HUDEP-2 (cell line): ENCODE measurements at regions not wholly inside any gene's neighbourhood (a gene's known extent, or its start where the extent isn't known, plus 50 kb on each side); places are given as distances from the start of the nearest gene placed in this dataset.

Source experiments
- DNase-seq, 76 experiments: peaks; one replicate each; lab custom pipeline; 2025; ENCODE audit not compliant: unreplicated experiment in 76 of 76; lab: John Stamatoyannopoulos, UW

GRCh38 chr2:164306872-164307271 is 314.4 kb downstream of the GRB14 start:
- no peak for DNase-seq

DNA sequence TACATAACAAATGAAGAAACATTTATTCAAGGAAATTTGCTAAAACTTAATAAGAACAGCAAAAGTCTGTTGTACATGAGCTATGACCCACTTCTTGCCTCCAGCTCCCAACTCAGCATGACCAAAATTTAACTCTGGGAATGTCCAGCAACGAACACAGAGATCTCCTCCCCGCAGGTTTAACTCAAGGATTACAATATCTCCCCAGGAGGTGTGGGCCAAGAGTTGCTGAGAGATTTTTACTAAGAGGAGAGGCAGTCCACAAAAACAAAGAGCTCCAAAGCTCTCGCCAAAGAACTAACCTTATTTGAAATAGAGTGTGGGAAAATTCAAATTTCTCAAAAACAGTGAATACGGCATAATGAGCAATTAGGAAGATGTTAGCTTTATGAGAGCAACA is 318.5 kb downstream of the GRB14 start:
- DNase-seq: no peak

GRCh38 chr2:164288235-164288634 is 333.0 kb downstream of the GRB14 start:
- no peak for DNase-seq

DNA sequence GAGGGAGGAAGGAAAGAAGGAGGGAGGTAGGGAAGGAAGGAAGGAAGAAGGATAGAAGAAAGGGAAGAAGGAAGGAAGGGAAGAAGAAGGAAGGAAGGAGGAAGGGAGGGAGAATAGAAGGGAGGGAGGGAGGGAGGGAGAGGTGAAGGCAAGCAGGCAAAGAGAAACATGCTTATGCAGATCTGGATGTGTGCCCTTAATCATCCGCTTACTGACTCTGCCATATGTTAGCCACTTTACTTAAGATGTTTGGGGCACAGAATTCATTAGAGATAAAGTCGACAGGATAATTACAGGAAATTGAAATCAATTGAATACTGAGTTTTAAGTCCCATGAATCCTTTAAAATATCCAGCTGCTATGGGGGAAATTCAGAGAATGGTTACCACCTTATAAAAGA is 334.2 kb downstream of the GRB14 start:
- DNase-seq: no peak

DNA sequence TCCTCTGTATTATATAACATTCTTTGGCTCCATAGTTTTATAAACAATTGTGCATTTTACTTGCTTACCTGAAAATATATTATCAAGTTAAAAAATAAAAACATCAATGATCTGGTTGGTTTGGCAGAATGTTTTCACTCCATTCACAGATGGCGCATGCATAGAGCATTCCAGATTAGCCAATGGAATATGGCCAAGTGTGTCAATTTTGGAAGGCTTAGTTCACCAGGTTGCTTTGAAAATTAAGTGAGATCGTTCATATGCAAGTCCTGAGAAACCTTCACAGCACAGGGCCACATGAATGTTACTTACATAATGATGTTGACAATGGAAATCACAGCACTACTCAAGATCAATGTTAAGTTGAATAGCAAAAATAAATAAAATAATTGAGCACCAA is 335.7 kb downstream of the GRB14 start:
- no peak for DNase-seq

DNA sequence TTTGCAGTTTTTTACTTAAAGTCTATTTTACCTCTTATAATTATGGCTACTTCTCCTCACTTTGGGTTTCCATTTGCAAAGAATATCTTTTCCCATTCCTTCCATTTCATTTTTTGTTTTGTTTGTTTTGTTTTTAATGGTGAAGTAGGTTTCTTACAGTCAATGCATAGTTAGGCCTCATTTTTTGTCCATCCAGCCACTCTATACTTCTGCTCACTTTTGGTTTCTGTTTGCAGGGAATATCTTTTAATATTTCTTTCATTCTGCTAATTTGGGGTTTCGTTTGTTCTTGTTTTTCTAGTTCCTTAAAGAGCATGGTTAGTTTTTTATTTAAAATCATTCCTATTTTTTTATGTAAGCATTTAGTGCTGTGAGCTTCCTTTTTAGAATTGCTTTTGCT is 339.4 kb downstream of the GRB14 start:
- no peak for DNase-seq

- no peak for DNase-seq
These were observed 345.6 kb downstream of the GRB14 start for GRCh38 chr2:164275659-164276058.

GRCh38 chr2:164260506-164260905 is 360.8 kb downstream of the GRB14 start:
- no peak for DNase-seq

GRCh38 chr2:164257742-164258141 is 363.5 kb downstream of the GRB14 start:
- DNase-seq: no peak

- DNase-seq: no peak
These were observed 368.6 kb downstream of the GRB14 start for GRCh38 chr2:164252568-164253287.

DNA sequence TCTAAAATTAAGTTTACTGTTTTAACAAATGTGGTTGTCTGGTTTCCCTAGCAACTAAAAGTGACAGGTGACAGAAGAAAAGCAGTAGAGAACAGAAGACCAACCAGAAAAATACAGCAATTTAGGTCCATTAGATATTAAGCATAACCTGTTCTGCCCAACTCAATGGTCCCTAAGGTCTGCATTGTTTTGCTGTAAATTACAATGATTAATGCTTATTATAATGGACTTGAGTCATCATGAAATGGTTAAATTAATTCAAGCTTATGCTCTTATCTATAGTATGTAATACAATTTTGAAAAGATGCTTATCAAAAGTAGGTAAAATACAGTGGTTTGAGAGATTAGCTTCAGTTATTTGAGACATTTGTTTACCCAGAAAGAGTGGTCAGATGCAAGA is 378.0 kb downstream of the GRB14 start:
- DNase-seq: no peak

- no peak for DNase-seq
These were observed 378.9 kb downstream of the GRB14 start for GRCh38 chr2:164242409-164242808.

GRCh38 chr2:164234074-164234473 is 387.2 kb downstream of the GRB14 start:
- DNase-seq: no peak

DNA sequence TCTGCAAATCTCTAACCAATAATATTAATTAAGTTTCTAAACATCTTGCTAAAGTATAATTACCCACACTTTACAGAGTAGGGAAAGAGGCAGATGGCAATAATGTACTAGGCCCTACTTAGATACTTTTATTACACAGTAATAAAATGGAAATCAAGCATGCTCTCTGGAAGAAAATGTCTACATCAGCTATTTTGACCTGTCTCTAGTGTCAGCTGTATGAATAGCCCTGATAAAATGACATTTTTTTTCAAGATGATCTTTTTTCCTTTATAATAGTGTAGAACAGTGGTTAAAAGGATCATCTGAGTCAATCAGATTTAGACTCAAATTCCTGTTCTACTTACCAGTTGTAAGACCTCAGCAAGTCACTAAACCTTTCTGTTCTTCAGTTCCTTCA is 397.3 kb downstream of the GRB14 start:
- no peak for DNase-seq

DNA sequence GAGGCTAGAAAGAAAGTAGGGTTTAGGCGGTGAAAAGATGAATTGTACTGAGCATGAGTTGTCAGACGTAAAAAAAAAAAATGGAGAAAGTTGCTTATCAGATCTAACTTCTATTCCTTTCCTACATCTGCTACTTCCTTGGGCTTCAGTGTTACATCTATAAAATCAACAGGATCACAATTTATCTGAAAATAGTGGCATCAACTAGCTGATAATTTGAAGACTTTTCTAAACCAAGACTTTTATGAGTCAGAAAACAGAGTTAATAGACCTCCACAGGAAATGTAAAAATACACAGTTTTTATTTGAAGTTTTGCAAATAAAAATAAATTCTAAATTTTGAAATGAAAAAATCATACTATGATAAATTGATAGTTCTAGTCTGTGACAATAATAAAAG is 399.8 kb downstream of the GRB14 start:
- DNase-seq: no peak

GRCh38 chr2:164220265-164220664 is 401.0 kb downstream of the GRB14 start:
- no peak for DNase-seq

GRCh38 chr2:164213916-164214315 is 407.4 kb downstream of the GRB14 start:
- no peak for DNase-seq

DNA sequence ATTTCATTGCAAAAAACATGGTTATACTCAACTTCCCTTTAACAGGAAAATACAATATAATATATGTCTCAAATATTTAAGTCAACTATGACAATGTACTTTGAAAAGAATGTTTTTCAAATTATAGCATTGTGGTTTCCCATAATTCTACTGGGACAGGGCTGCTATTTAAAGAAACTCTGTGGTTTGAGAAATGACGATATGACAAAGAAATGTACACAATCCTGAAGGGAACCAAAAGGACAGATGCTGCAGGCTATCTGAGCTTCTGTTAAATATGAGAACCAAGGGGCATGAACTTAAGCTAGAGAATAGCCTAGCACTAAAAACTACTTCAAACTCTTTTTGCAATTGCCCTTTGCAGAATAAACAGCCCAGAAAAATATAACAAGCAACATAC is 415.9 kb downstream of the GRB14 start:
- DNase-seq: no peak

- DNase-seq: no peak
These were observed 418.2 kb downstream of the GRB14 start for GRCh38 chr2:164203131-164203530.

DNA sequence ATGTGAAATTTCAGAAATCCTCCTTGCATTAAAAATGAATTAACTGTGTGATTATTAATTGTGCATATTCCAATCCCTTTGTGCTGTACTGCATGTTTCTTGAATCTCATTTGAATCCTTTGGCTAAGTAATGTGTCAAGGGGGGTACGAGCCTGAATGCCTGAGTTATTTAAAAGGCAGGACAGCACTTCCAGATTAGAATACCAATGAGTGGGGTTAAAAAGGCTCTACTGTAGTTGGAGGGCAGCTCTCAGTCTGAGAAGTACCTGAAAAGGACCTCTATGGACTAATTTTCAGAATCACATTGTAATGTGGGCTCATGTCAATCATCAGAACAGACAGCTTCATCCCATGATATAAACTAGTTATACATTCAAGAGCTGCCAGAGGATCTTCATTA is 423.0 kb downstream of the GRB14 start:
- no peak for DNase-seq

DNA sequence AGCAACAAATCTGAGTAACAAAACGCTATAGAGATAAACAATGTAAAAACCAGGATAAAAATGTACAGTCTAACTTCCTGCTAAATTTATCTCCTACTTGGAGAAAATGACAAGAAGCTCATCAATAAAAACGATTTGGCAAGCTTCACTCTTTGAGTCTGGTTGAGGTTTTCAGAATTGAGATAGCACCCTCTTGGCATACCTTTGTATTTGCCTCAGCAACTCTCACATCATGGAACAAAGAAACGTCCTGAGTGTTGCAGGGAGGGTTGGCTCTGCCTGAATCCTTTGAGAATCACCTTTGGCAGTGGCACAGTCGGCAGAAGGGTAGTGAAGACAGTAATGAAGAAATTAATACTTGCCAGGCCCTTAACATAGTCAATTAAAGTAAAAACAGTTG is 430.6 kb downstream of the GRB14 start:
- no peak for DNase-seq

GRCh38 chr2:164189851-164190250 is 431.4 kb downstream of the GRB14 start:
- no peak for DNase-seq

GRCh38 chr2:164187121-164187520 is 434.2 kb downstream of the GRB14 start:
- no peak for DNase-seq
